Glutamatergic neuron (in vitro differentiated cells): ENCODE measurements at regions not wholly inside any gene's neighbourhood (a gene's known extent, or its start where the extent isn't known, plus 50 kb on each side); places are given as distances from the start of the nearest gene placed in this dataset.

Source experiments
- DNase-seq: peaks from one replicate; pipeline ENCODE4 v3.0.0; 2022
- H3K27ac Mint-ChIP-seq: one replicate; pipeline ENCODE4 v1.8.0; 2020; ENCODE audit warnings: mild to moderate bottlenecking, mixed read lengths, inconsistent platforms; ENCODE audit not compliant: unreplicated experiment
- H3K27me3 Mint-ChIP-seq: one replicate; pipeline ENCODE4 v1.8.0; 2020; ENCODE audit warnings: mild to moderate bottlenecking, moderate library complexity, mixed read lengths, inconsistent platforms; ENCODE audit not compliant: unreplicated experiment
- H3K36me3 Mint-ChIP-seq: one replicate; pipeline ENCODE4 v1.8.0; 2020; ENCODE audit warnings: mild to moderate bottlenecking, mixed read lengths, inconsistent platforms; ENCODE audit not compliant: unreplicated experiment
- H3K4me1 Mint-ChIP-seq: one replicate; pipeline ENCODE4 v1.8.0; 2020; ENCODE audit warnings: mild to moderate bottlenecking, low read depth, mixed read lengths, inconsistent platforms; ENCODE audit not compliant: unreplicated experiment
- H3K4me3 Mint-ChIP-seq: one replicate; pipeline ENCODE4 v1.8.0; 2020; ENCODE audit warnings: mild to moderate bottlenecking, mixed read lengths, inconsistent platforms; ENCODE audit not compliant: unreplicated experiment
- H3K9me3 Mint-ChIP-seq: one replicate; pipeline ENCODE4 v1.8.0; 2020; ENCODE audit warnings: mild to moderate bottlenecking, moderate library complexity, mixed read lengths, inconsistent platforms; ENCODE audit not compliant: unreplicated experiment
- TF ChIP-seq, protein P1 (sequence below): fragments of 200-600 bp; sonication (generic); IDR thresholded peaks from one replicate; pipeline ENCODE4 v1.5.0; 2021; ENCODE audit not compliant: partially characterized antibody, unreplicated experiment

DNA sequence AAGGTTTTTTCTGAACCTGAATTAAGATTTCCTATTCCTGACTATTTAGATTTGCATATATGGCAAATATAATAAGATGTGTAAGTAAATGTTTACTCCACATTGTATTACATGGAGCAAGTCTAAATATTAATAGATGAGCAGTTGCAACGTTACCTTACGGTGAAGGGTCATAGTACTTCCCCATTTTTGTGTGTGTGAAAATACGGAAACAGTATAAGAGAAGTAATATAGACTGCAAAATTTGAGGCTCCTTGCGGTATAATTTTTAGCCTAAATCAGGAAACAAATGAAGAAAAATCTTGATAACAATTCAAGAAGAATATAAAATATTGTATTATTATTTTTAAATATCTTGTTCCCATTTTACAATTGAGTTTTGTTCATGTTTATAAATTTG lies 434.2 kb downstream of the GRB14 start:
- H3K4me3 Mint-ChIP-seq: no peak overlapping the region
- no peak overlapping the region for H3K27ac Mint-ChIP-seq
- no peaks in the 10 kb centered on the region for H3K36me3 Mint-ChIP-seq

DNA sequence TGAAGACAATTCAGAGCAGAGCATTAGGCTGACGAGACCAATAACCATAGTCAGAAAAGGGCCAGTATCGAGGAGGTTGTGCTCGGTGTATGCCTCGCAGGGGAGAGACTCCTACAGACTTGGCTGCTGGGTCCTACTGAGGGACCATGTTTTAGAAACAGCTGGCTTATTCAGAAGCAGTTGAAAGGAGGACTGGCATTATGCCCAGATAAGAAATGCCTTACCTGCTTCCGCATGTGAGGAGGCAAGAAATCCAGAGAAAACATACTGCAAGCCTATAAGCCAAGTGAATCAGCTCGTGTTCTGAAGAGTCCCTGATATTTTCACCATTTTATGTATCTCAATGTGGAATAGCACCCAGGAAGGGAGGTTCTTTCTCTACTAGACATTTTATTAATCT lies 434.7 kb downstream of the GRB14 start:
- Mint-ChIP-seq H3K9me3 (no peaks in the 10 kb centered on the region), H3K27me3 (peaks cover 2% of the 10 kb centered on the region), H3K4me3 (no peak overlapping the region), H3K36me3 (no peaks in the 10 kb centered on the region), H3K27ac (no peak overlapping the region), H3K4me1 (no peaks in the 10 kb centered on the region)
- TF ChIP-seq, protein P1, sequence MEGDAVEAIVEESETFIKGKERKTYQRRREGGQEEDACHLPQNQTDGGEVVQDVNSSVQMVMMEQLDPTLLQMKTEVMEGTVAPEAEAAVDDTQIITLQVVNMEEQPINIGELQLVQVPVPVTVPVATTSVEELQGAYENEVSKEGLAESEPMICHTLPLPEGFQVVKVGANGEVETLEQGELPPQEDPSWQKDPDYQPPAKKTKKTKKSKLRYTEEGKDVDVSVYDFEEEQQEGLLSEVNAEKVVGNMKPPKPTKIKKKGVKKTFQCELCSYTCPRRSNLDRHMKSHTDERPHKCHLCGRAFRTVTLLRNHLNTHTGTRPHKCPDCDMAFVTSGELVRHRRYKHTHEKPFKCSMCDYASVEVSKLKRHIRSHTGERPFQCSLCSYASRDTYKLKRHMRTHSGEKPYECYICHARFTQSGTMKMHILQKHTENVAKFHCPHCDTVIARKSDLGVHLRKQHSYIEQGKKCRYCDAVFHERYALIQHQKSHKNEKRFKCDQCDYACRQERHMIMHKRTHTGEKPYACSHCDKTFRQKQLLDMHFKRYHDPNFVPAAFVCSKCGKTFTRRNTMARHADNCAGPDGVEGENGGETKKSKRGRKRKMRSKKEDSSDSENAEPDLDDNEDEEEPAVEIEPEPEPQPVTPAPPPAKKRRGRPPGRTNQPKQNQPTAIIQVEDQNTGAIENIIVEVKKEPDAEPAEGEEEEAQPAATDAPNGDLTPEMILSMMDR: no peak
- no peak for DNase-seq

More for the DNA sequence above, 434.2 kb downstream of the GRB14 start:
- TF ChIP-seq, protein P1: no peak
- Mint-ChIP-seq H3K27me3 (peaks cover 2% of the 10 kb centered on the region), H3K4me1 (no peaks in the 10 kb centered on the region), H3K9me3 (no peaks in the 10 kb centered on the region)
- no peak for DNase-seq

DNA sequence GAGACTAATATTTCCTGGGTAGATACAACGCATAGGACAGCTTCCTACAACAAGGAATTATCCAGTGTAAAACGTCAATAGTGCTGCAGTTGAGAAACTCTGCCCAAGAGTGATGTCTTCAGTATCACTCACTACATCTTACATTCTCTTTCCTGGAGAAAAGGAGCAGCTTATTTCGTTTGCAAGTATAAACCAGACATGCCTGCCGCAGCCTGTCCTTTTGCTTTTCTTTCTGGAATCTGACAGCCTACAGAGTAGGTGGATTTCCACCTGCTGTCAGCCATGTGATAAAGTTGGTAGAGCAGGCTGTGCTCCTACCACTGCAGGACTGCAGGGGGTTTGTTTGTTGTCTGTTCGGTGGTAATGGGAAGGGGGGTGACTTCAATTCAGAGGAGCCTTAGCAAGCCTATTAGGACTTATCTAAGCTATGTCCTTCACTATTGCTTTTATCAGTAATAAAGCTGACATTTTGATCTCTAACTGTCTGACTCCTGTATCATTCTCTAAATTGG lies 439.1 kb downstream of the GRB14 start:
- TF ChIP-seq, protein P1: no peak
- Mint-ChIP-seq H3K9me3 (no peaks in the 10 kb centered on the region), H3K27me3 (no peaks in the 10 kb centered on the region), H3K4me3 (no peak overlapping the region), H3K27ac (no peak overlapping the region), H3K36me3 (no peaks in the 10 kb centered on the region), H3K4me1 (no peaks in the 10 kb centered on the region)
- no peak for DNase-seq

DNA sequence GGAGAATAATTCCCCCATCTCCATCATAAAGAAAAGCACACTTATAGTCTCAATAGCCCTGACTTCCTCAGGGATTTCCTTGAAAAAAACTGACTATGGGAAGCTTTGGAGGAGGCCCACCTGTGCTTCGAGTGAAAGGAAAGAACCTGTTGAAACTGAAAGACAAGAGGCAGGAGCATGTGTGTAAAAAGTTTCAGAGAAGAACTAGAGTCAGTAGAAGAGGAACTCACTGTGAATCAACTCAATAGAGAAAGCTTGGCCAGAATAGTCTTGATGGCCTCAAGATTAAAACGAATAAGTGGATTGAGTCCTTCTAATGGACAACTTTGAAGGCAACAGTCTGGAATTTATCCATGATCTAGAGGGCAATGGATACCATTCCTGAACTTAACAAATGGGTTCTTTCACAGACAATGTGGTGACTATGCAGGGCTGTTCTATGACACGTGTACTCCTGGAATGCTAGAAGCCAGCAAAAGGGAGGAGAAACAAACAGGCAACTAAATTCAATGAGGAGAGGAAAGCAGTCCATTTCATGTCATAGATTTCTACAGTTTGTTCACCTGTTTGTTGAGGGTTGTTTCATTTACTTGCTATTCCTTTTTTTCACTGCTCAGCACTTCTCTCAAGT lies 442.3 kb downstream of the GRB14 start:
- no peaks in the 10 kb centered on the region for H3K4me1 Mint-ChIP-seq
- H3K36me3 Mint-ChIP-seq: peaks cover 8% of the 10 kb centered on the region
- DNase-seq: no peak
- H3K9me3 Mint-ChIP-seq: peaks cover 8% of the 10 kb centered on the region
- H3K4me3 Mint-ChIP-seq: no peak overlapping the region
- no peaks in the 10 kb centered on the region for H3K27me3 Mint-ChIP-seq
- TF ChIP-seq, protein P1: no peak
- no peak overlapping the region for H3K27ac Mint-ChIP-seq

DNA sequence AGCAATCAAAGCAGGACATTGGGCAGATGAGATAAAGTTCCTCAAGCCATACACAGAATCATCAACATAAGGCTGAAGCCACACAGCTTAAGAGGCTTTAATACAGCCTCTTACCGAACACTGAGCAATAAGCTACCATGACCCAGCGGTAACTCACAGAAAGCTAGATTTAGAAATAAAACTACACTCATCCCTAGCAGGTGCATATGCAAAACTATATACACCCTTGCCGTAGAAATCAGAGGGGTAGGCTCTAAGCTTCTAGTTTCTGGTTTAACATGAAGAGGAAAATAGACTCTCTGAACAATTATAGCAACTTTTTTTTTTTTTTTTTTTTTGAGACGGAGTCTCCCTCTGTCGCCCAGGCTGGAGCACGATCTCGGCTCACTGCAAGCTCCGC lies 428.8 kb upstream of the FIGN start:
- TF ChIP-seq, protein P1: no peak
- H3K27ac Mint-ChIP-seq: no peak overlapping the region
- no peaks in the 10 kb centered on the region for H3K27me3 Mint-ChIP-seq
- no peaks in the 10 kb centered on the region for H3K36me3 Mint-ChIP-seq
- H3K4me1 Mint-ChIP-seq: no peaks in the 10 kb centered on the region
- DNase-seq: no peak
- H3K4me3 Mint-ChIP-seq: no peak overlapping the region
- no peaks in the 10 kb centered on the region for H3K9me3 Mint-ChIP-seq
